ENCODE measurements at regions not wholly inside any gene's neighbourhood (a gene's known extent, or its start where the extent isn't known, plus 50 kb on each side); places are given as distances from the start of the nearest gene placed in this dataset.
"Not testable (repeated sequence)": the region's sequence is repeated elsewhere in the genome, so short reads cannot be mapped to it uniquely, and the experiment has no call there.

GRCh38 chr14:37776791-37777499 is 181.5 kb downstream of the TTC6 start:
- Histone ChIP-seq H3K36me3 (no peaks in the 10 kb centered on the region), H3K4me1 (no peaks in the 10 kb centered on the region), H3K4me3 (no peak overlapping the region), H3K27me3 (no peaks in the 10 kb centered on the region), H3K9me3 (peaks cover 0 to 17% (median 0%) of the 10 kb centered on the region in 11 donors), H3K27ac (no peak overlapping the region)
- no peak for TF ChIP-seq CTCF (IDR thresholded peaks at IDR 0.05)
- intact Hi-C loops (cut with DNase I) = no loop called here
- DNase-seq (no peak), ATAC-seq (no peak)
- WGBS, 2 donors = 93 to 94% methylated on average over 4 of the region's 4 CpGs

- Histone ChIP-seq H3K4me3 (no peak overlapping the region), H3K27ac (no peak overlapping the region), H3K27me3 (no peaks in the 10 kb centered on the region), H3K4me1 (no peaks in the 10 kb centered on the region), H3K9me3 (peaks cover 0 to 17% (median 0%) of the 10 kb centered on the region in 11 donors), H3K36me3 (no peaks in the 10 kb centered on the region)
- no peak for TF ChIP-seq CTCF (IDR thresholded peaks at IDR 0.05)
- ATAC-seq (no peak), DNase-seq (no peak)
- intact Hi-C loops (cut with DNase I) = no loop called here
- 81 to 83% methylated on average over 5 of the region's 5 CpGs for WGBS, 2 donors
Observed at GRCh38 chr14:37778135-37778943, 182.9 kb downstream of the TTC6 start.

GRCh38 chr14:37779480-37779879 is 184.1 kb downstream of the TTC6 start:
- Histone ChIP-seq H3K9me3 (peaks cover 0 to 15% (median 0%) of the 10 kb centered on the region in 11 donors), H3K36me3 (no peaks in the 10 kb centered on the region), H3K4me1 (no peaks in the 10 kb centered on the region), H3K27ac (no peak overlapping the region), H3K4me3 (no peak overlapping the region), H3K27me3 (no peaks in the 10 kb centered on the region)
- ATAC-seq (no peak), DNase-seq (no peak)
- intact Hi-C loops (cut with DNase I) = no loop called here
- no peak for TF ChIP-seq CTCF (IDR thresholded peaks at IDR 0.05)

- ATAC-seq; H3K27me3 ChIP-seq; DNase-seq; H3K27ac ChIP-seq; intact Hi-C loops (cut with DNase I); H3K36me3 ChIP-seq; H3K4me1 ChIP-seq; H3K4me3 ChIP-seq: not testable (repeated sequence)
- 81 to 88% methylated on average over 4 of the region's 4 CpGs for WGBS, 2 donors
- peaks cover 0 to 15% (median 0%) of the 10 kb centered on the region in 11 donors for H3K9me3 ChIP-seq
Observed at GRCh38 chr14:37780731-37781130, 185.3 kb downstream of the TTC6 start.

GRCh38 chr14:37784203-37784826 is 188.9 kb downstream of the TTC6 start:
- H3K9me3 ChIP-seq = peaks cover 0 to 15% (median 0%) of the 10 kb centered on the region in 11 donors
- 56 to 60% methylated on average over 3 of the region's 3 CpGs for WGBS, 2 donors
- H3K27me3 ChIP-seq; ATAC-seq; H3K4me3 ChIP-seq; H3K27ac ChIP-seq; H3K36me3 ChIP-seq; intact Hi-C loops (cut with DNase I); DNase-seq; H3K4me1 ChIP-seq: not testable (repeated sequence)

- ATAC-seq; H3K27ac ChIP-seq; DNase-seq; H3K27me3 ChIP-seq; H3K4me3 ChIP-seq; H3K36me3 ChIP-seq; H3K4me1 ChIP-seq; intact Hi-C loops (cut with DNase I): not testable (repeated sequence)
- peaks cover 0 to 15% (median 0%) of the 10 kb centered on the region in 11 donors for H3K9me3 ChIP-seq
Observed at GRCh38 chr14:37784827-37785223, 189.4 kb downstream of the TTC6 start.

GRCh38 chr14:37785298-37785697 is 189.9 kb downstream of the TTC6 start:
- H3K27ac ChIP-seq; H3K36me3 ChIP-seq; DNase-seq; ATAC-seq; H3K4me3 ChIP-seq; intact Hi-C loops (cut with DNase I); H3K4me1 ChIP-seq; H3K27me3 ChIP-seq: not testable (repeated sequence)
- WGBS, 2 donors = 87 to 88% methylated on average over 9 of the region's 9 CpGs
- peaks cover 0 to 15% (median 0%) of the 10 kb centered on the region in 11 donors for H3K9me3 ChIP-seq

- H3K9me3 ChIP-seq; ATAC-seq; H3K4me1 ChIP-seq; H3K27ac ChIP-seq; intact Hi-C loops (cut with DNase I); H3K36me3 ChIP-seq; H3K4me3 ChIP-seq; DNase-seq; H3K27me3 ChIP-seq: not testable (repeated sequence)
- WGBS, 2 donors = 80 to 86% methylated on average over 13 to 14 of the region's 14 CpGs
Observed at GRCh38 chr14:37786114-37786625, 190.7 kb downstream of the TTC6 start.

All from heart right ventricle (tissue), 16 donors.